HEK293 (cell line): ENCODE measurements at regions not wholly inside any gene's neighbourhood (a gene's known extent, or its start where the extent isn't known, plus 50 kb on each side); places are given as distances from the start of the nearest gene placed in this dataset.

Source experiments
- ZBTB7A ChIP-seq: fragments of 450-650 bp; formaldehyde crosslinking; IDR thresholded peaks from 2 replicates; pipeline ENCODE4 v1.5.1; 2016; ENCODE audit warnings: low read depth, missing biosample characterization, missing genetic modification characterization
- ZNF223 ChIP-seq: fragments of 450-650 bp; formaldehyde crosslinking; IDR thresholded peaks from 2 replicates; pipeline ENCODE4 v1.5.1; 2016; ENCODE audit warnings: missing biosample characterization, missing genetic modification characterization
- ZNF560 ChIP-seq: fragments of 450-650 bp; formaldehyde crosslinking; IDR thresholded peaks from 2 replicates; pipeline ENCODE4 v1.5.1; 2017; ENCODE audit warnings: missing biosample characterization, missing genetic modification characterization, borderline replicate concordance
- TF ChIP-seq, protein P1 (sequence below): fragments of 450-650 bp; formaldehyde crosslinking; IDR thresholded peaks from 2 replicates; pipeline ENCODE4 v1.5.1; 2016; ENCODE audit warnings: missing biosample characterization, missing genetic modification characterization
- TF ChIP-seq, protein P2 (sequence below): fragments of 450-650 bp; formaldehyde crosslinking; IDR thresholded peaks from 2 replicates; pipeline ENCODE4 v1.5.1; 2016; ENCODE audit warnings: missing biosample characterization, missing genetic modification characterization, low read depth
- TF ChIP-seq, protein P3 (sequence below): fragments of 450-650 bp; IDR thresholded peaks from 2 replicates; pipeline ENCODE4 v1.5.1; 2018; ENCODE audit warnings: missing biosample characterization, missing genetic modification characterization
- TF ChIP-seq, protein P4 (sequence below): sonication (generic); formaldehyde crosslinking; IDR thresholded peaks from 2 replicates; pipeline ENCODE4 v1.8.1; 2022; ENCODE audit warnings: mild to moderate bottlenecking, moderate library complexity, missing genetic modification reagents

DNA sequence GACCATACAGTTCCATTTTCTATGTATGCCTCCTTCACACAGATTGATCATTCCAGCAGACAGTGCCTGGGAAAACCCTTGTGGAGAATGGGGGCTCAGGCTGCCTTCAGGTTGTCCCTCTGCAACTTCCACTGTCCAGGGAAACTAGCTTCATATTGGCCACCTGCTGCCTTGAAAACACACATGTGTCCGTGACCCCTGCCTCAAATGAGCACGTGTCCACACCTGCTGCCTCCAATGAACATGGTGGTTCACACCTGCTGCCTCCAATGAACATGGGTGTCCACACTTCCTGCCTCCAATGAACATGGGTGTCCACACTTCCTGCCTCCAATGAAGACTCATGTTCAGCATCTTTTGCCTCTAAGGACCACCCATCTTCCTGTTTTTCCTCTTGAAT is 185.4 kb upstream of the ADCY2 start:
- TF ChIP-seq, protein P1, sequence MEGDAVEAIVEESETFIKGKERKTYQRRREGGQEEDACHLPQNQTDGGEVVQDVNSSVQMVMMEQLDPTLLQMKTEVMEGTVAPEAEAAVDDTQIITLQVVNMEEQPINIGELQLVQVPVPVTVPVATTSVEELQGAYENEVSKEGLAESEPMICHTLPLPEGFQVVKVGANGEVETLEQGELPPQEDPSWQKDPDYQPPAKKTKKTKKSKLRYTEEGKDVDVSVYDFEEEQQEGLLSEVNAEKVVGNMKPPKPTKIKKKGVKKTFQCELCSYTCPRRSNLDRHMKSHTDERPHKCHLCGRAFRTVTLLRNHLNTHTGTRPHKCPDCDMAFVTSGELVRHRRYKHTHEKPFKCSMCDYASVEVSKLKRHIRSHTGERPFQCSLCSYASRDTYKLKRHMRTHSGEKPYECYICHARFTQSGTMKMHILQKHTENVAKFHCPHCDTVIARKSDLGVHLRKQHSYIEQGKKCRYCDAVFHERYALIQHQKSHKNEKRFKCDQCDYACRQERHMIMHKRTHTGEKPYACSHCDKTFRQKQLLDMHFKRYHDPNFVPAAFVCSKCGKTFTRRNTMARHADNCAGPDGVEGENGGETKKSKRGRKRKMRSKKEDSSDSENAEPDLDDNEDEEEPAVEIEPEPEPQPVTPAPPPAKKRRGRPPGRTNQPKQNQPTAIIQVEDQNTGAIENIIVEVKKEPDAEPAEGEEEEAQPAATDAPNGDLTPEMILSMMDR (tag by site-specific recombination), result no peak
- TF ChIP-seq ZBTB7A (tag by site-specific recombination) (no peak), ZNF223 (tag by site-specific recombination) (no peak), ZNF560 (no peak)
- TF ChIP-seq, protein P2, sequence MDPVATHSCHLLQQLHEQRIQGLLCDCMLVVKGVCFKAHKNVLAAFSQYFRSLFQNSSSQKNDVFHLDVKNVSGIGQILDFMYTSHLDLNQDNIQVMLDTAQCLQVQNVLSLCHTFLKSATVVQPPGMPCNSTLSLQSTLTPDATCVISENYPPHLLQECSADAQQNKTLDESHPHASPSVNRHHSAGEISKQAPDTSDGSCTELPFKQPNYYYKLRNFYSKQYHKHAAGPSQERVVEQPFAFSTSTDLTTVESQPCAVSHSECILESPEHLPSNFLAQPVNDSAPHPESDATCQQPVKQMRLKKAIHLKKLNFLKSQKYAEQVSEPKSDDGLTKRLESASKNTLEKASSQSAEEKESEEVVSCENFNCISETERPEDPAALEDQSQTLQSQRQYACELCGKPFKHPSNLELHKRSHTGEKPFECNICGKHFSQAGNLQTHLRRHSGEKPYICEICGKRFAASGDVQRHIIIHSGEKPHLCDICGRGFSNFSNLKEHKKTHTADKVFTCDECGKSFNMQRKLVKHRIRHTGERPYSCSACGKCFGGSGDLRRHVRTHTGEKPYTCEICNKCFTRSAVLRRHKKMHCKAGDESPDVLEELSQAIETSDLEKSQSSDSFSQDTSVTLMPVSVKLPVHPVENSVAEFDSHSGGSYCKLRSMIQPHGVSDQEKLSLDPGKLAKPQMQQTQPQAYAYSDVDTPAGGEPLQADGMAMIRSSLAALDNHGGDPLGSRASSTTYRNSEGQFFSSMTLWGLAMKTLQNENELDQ (tag by site-specific recombination), result no peak
- TF ChIP-seq, protein P3, sequence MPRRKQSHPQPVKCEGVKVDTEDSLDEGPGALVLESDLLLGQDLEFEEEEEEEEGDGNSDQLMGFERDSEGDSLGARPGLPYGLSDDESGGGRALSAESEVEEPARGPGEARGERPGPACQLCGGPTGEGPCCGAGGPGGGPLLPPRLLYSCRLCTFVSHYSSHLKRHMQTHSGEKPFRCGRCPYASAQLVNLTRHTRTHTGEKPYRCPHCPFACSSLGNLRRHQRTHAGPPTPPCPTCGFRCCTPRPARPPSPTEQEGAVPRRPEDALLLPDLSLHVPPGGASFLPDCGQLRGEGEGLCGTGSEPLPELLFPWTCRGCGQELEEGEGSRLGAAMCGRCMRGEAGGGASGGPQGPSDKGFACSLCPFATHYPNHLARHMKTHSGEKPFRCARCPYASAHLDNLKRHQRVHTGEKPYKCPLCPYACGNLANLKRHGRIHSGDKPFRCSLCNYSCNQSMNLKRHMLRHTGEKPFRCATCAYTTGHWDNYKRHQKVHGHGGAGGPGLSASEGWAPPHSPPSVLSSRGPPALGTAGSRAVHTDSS (tag by site-specific recombination), result no peak
- TF ChIP-seq, protein P4, sequence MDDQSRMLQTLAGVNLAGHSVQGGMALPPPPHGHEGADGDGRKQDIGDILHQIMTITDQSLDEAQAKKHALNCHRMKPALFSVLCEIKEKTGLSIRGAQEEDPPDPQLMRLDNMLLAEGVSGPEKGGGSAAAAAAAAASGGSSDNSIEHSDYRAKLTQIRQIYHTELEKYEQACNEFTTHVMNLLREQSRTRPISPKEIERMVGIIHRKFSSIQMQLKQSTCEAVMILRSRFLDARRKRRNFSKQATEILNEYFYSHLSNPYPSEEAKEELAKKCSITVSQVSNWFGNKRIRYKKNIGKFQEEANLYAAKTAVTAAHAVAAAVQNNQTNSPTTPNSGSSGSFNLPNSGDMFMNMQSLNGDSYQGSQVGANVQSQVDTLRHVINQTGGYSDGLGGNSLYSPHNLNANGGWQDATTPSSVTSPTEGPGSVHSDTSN, result no peak
